Right cardiac atrium (tissue), 5 donors: ENCODE measurements at regions not wholly inside any gene's neighbourhood (a gene's known extent, or its start where the extent isn't known, plus 50 kb on each side); places are given as distances from the start of the nearest gene placed in this dataset.
"Not testable (repeated sequence)": the region's sequence is repeated elsewhere in the genome, so short reads cannot be mapped to it uniquely, and the experiment has no call there.

Source experiments
- ATAC-seq, 2 donors: fragments of 200-7000 bp; cut with Tn5 transposase; one replicate each; pipeline versions ENCODE4 v1.8.0 to v1.9.1; 2020; ENCODE audit warnings: moderate library complexity in 2 of 2, mild to moderate bottlenecking in 1 of 2
- DNase-seq, 3 donors: peaks; one replicate each; pipeline ENCODE4 v3.0.0-alpha.2; 2020
- H3K27ac ChIP-seq: one replicate; pipeline ENCODE4 v1.5.1; 2013; ENCODE audit warnings: mild to moderate bottlenecking, low read length, control low read depth, moderate library complexity
- H3K27me3 ChIP-seq: one replicate; pipeline ENCODE4 v1.6.1; 2013; ENCODE audit not compliant: control insufficient read depth, insufficient read depth
- H3K4me1 ChIP-seq: one replicate; pipeline ENCODE4 v1.6.1; 2013; ENCODE audit warnings: low read length; ENCODE audit not compliant: control insufficient read depth, insufficient read depth
- H3K4me3 ChIP-seq: one replicate; pipeline ENCODE4 v1.5.1; 2013; ENCODE audit warnings: low read length, control low read depth
- H3K9me3 ChIP-seq: one replicate; pipeline ENCODE4 v1.6.1; 2013; ENCODE audit warnings: low read length; ENCODE audit not compliant: control insufficient read depth
- WGBS: extraction: QIAGEN DNeasy Blood & Tissue Kit; methylation state at CpG from one replicate; pipeline ENCODE4 v1.1.7; 2013; 5-methylcytosine and 5-hydroxymethylcytosine counted together
- intact Hi-C, 4 donors: fragments of 100-400 bp; cut with DNase I; formaldehyde crosslinking; loops; one replicate each; pipeline versions ENCODE4 v1.11.0 to v1.14.0; 2022 to 2023
- donor health status: healthy with polysubstance abuse.
- donor health status: DM: no; HTN: yes; CAD: no.
- donor health status: DM: no; HTN: no; CAD: no.
- donor health status: DM: no; HTN: yes; CAD: no; lungs with severe emphysema.
- donor health status: DM: yes; HTN: yes; CAD: no.

- intact Hi-C loops: no loop called here
- Histone ChIP-seq H3K4me3 (no peak overlapping the region), H3K27me3 (no peaks in the 10 kb centered on the region), H3K9me3 (no peaks in the 10 kb centered on the region), H3K27ac (no peak overlapping the region), H3K4me1 (no peaks in the 10 kb centered on the region)
- WGBS: 96% methylated on average over 1 of the region's 1 CpG
- ATAC-seq: no peak
- DNase-seq: no peak
Measured at GRCh38 chr2:167792126-167792525, 455.3 kb downstream of the STK39 start.

GRCh38 chr2:167790781-167791450 lies 456.5 kb downstream of the STK39 start:
- intact Hi-C loops: no loop called here
- ATAC-seq: no peak
- Histone ChIP-seq H3K4me1 (no peaks in the 10 kb centered on the region), H3K27ac (no peak overlapping the region), H3K9me3 (no peaks in the 10 kb centered on the region), H3K4me3 (no peak overlapping the region), H3K27me3 (no peaks in the 10 kb centered on the region)
- DNase-seq: no peak
- WGBS: 94% methylated on average over 4 of the region's 4 CpGs

- Histone ChIP-seq H3K4me1 (no peaks in the 10 kb centered on the region), H3K27me3 (no peaks in the 10 kb centered on the region), H3K4me3 (no peak overlapping the region), H3K27ac (no peak overlapping the region), H3K9me3 (no peaks in the 10 kb centered on the region)
- ATAC-seq (no peak), DNase-seq (no peak)
- intact Hi-C loops: no loop called here
- WGBS: 88% methylated on average over 4 of the region's 4 CpGs
Measured at GRCh38 chr2:167790189-167790588, 457.2 kb downstream of the STK39 start.

- intact Hi-C loops: no loop called here
- Histone ChIP-seq H3K27me3 (no peaks in the 10 kb centered on the region), H3K9me3 (no peaks in the 10 kb centered on the region), H3K4me3 (no peak overlapping the region), H3K4me1 (peaks cover 2% of the 10 kb centered on the region), H3K27ac (no peak overlapping the region)
- no peak for DNase-seq
- WGBS: 58% methylated on average over 3 of the region's 3 CpGs
- no peak for ATAC-seq
Measured at GRCh38 chr2:167787562-167787961, 459.8 kb downstream of the STK39 start.

- Histone ChIP-seq H3K9me3 (no peaks in the 10 kb centered on the region), H3K4me1 (peaks cover 2% of the 10 kb centered on the region), H3K4me3 (no peak overlapping the region), H3K27ac (no peak overlapping the region), H3K27me3 (no peaks in the 10 kb centered on the region)
- intact Hi-C loops: no loop called here
- WGBS: 58% methylated on average over 1 of the region's 1 CpG
- no peak for ATAC-seq
- DNase-seq: no peak
Measured at GRCh38 chr2:167787021-167787420, 460.4 kb downstream of the STK39 start.

GRCh38 chr2:167785606-167786216 lies 461.7 kb downstream of the STK39 start:
- ATAC-seq (no peak), DNase-seq (no peak)
- WGBS: 82% methylated on average over 6 of the region's 6 CpGs
- intact Hi-C loops: no loop called here
- H3K9me3 ChIP-seq: no peaks in the 10 kb centered on the region
- no peak overlapping the region for H3K27ac ChIP-seq
- peaks cover 2% of the 10 kb centered on the region for H3K4me1 ChIP-seq
- no peak overlapping the region for H3K4me3 ChIP-seq
- no peaks in the 10 kb centered on the region for H3K27me3 ChIP-seq

GRCh38 chr2:167784084-167784425 lies 463.3 kb downstream of the STK39 start:
- Histone ChIP-seq H3K9me3 (no peaks in the 10 kb centered on the region), H3K27me3 (no peaks in the 10 kb centered on the region), H3K27ac (no peak overlapping the region), H3K4me1 (peaks cover 2% of the 10 kb centered on the region), H3K4me3 (no peak overlapping the region)
- no peak for ATAC-seq
- DNase-seq: no peak
- intact Hi-C loops: no loop called here
- WGBS: 62% methylated on average over 3 of the region's 3 CpGs

- Histone ChIP-seq H3K4me3 (no peak overlapping the region), H3K27me3 (no peaks in the 10 kb centered on the region), H3K9me3 (no peaks in the 10 kb centered on the region), H3K27ac (no peak overlapping the region), H3K4me1 (peaks cover 2% of the 10 kb centered on the region)
- ATAC-seq (no peak), DNase-seq (no peak)
- 11% methylated on average over 5 of the region's 5 CpGs for WGBS
- intact Hi-C loops: no loop called here
Measured at GRCh38 chr2:167783261-167784083, 463.9 kb downstream of the STK39 start.

- H3K4me3 ChIP-seq, H3K9me3 ChIP-seq, ATAC-seq, DNase-seq, H3K4me1 ChIP-seq, H3K27ac ChIP-seq, H3K27me3 ChIP-seq, intact Hi-C loops: not testable (repeated sequence)
- 89% methylated on average over 8 of the region's 8 CpGs for WGBS
Measured at GRCh38 chr2:167781629-167782028, 465.8 kb downstream of the STK39 start.

GRCh38 chr2:167776359-167776758 lies 471.0 kb downstream of the STK39 start:
- H3K27ac ChIP-seq: no peak overlapping the region
- no peaks in the 10 kb centered on the region for H3K27me3 ChIP-seq
- WGBS: 77% methylated on average over 10 of the region's 10 CpGs
- no peaks in the 10 kb centered on the region for H3K9me3 ChIP-seq
- intact Hi-C loops: no loop called here
- no peak overlapping the region for H3K4me3 ChIP-seq
- ATAC-seq (no peak), DNase-seq (no peak)
- no peaks in the 10 kb centered on the region for H3K4me1 ChIP-seq

- Histone ChIP-seq H3K27ac (no peak overlapping the region), H3K4me3 (no peak overlapping the region), H3K9me3 (no peaks in the 10 kb centered on the region), H3K27me3 (no peaks in the 10 kb centered on the region), H3K4me1 (no peaks in the 10 kb centered on the region)
- DNase-seq (no peak), ATAC-seq (no peak)
- 74% methylated on average over 2 of the region's 2 CpGs for WGBS
- intact Hi-C loops: no loop called here
Measured at GRCh38 chr2:167771628-167772027, 475.8 kb downstream of the STK39 start.
